ENCODE measurements at regions not wholly inside any gene's neighbourhood (a gene's known extent, or its start where the extent isn't known, plus 50 kb on each side); places are given as distances from the start of the nearest gene placed in this dataset.

DNA sequence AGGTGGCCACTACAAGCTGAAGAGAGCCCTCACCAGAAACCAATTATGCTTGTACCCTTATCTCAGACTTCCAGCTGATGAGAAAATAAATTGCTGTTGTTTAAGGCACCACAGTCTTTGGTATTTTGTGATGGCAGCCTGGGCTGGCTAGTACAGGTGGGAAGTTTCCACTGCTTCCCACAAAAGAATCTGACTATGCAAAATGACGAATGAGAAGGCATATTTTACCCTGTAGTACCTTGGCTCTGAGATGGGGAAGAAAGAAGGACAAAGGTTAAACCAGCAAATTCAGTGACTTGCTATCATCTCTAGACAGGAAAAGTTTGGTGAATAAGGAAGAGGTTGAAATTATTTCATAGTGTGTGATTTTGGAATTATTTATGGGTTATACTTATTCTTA lies 112.8 kb upstream of the ELL2 start:
- no peak for FAIRE-seq
- DNase-seq (ENCODE audit: low spot score) = no peak

DNA sequence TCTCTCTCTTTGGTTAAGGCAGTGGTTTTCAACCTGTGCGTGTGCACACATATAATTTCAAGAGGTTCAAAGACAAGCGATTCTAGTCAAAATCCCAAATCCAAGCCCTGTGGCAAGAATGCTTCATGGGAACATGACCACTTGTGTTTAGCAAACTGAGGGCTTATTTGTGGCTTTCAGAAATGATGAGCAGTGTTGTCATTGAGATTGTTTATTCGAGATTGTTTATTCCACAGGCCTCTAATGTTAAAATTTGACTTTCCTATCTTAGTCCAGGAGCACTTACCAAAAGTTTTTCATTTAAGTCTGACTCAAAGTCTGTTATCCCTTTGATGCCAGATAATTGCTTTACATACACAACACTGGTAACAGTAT lies 111.1 kb upstream of the ELL2 start:
- DNase-seq (ENCODE audit: low spot score) (no peak), FAIRE-seq (no peak)

- no peak for DNase-seq (ENCODE audit: low spot score)
- no peak for FAIRE-seq
Measured at GRCh38 chr5:96072138-96072790, 110.6 kb upstream of the ELL2 start.

DNA sequence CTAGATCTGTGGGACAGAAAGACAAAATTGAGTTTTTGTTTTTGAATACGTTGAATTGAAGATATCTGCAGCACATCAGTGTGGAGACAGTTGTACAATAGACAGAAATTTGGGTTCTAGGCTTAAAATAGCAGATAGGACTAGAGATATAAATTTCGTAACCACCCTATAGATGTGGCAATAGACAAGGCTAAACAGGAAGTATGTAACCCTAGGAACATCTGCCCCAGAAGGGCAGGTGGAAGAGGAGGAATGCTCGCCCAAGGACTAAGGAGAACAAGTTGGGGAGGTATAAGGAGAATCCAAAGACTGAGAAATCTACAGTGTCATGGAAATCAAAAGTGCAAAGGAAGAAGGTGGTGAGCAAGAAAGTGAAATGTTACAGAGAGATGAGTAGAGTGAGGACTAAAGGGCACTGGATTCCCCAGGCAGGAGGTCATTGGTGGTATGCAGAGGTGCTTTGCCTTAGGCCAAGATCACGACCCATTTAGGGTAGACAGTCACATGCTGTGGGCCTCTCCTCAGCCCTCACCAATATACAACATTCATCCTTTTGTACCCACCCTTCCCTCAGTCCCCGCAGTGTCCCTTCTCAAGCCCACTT lies 109.1 kb upstream of the ELL2 start:
- FAIRE-seq (no peak), DNase-seq (ENCODE audit: low spot score) (no peak)

GRCh38 chr5:96067894-96068614 lies 106.4 kb upstream of the ELL2 start:
- DNase-seq (ENCODE audit: low spot score) (peak; percentile 93), FAIRE-seq (peak; percentile 83)

GRCh38 chr5:96067251-96067650 lies 105.6 kb upstream of the ELL2 start:
- FAIRE-seq (no peak), DNase-seq (ENCODE audit: low spot score) (no peak)

GRCh38 chr5:96066386-96066719 lies 104.7 kb upstream of the ELL2 start:
- DNase-seq (ENCODE audit: low spot score) (no peak), FAIRE-seq (no peak)

GRCh38 chr5:96065685-96066385 lies 104.2 kb upstream of the ELL2 start:
- DNase-seq (ENCODE audit: low spot score) (no peak), FAIRE-seq (no peak)

- no peak for FAIRE-seq
Measured at GRCh38 chr5:96064877-96065276, 103.2 kb upstream of the ELL2 start.

GRCh38 chr5:96062836-96063235 lies 101.2 kb upstream of the ELL2 start:
- no peak for DNase-seq (ENCODE audit: low spot score)
- FAIRE-seq = no peak

More at GRCh38 chr5:96064877-96065276, 103.2 kb upstream of the ELL2 start:
- DNase-seq (ENCODE audit: low spot score) = no peak

GRCh38 chr5:96058084-96058483 lies 96.4 kb upstream of the ELL2 start:
- DNase-seq (ENCODE audit: low spot score) = no peak
- FAIRE-seq = no peak

DNA sequence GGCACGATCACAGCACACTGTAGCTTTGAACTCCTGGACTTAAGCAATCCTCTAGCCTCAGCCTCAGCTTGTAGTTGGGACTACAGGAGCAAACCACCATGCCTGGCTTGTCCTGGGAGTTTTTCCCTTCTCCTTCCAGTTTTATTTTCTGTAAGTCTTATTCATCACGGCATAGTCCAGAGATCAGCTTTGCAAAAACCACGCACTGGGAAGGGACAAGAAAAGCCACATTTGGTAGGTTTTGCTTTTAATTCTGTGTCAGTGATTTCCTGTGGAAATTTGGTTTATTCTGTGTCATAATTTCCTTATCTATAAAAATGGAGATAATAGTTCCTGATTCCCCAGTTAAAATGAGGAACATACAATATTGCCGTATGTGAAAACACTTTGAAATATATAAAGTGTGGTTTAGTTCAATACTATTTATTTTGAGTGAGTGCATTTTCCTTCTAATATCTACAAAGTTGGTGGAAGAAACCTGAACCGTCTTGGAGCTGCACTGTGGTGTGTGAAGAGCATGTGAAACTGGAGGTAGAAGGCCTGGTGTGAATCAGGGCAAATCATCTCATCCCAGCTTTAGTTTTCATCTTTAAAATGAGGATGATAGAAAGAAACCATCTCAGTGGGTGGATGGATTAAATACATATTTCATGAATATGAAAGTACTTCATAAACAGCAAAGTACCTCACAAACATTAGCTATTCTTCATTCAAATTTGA lies 92.8 kb upstream of the ELL2 start:
- FAIRE-seq (no peak), DNase-seq (ENCODE audit: low spot score) (no peak)

- no peak for FAIRE-seq
Measured at GRCh38 chr5:96053063-96053735, 91.5 kb upstream of the ELL2 start.

GRCh38 chr5:96052374-96052773 lies 90.7 kb upstream of the ELL2 start:
- DNase-seq (ENCODE audit: low spot score) = no peak
- FAIRE-seq = no peak

More at GRCh38 chr5:96053063-96053735, 91.5 kb upstream of the ELL2 start:
- no peak for DNase-seq (ENCODE audit: low spot score)

GRCh38 chr5:96051401-96051830 lies 89.8 kb upstream of the ELL2 start:
- DNase-seq (ENCODE audit: low spot score) (no peak), FAIRE-seq (no peak)

- FAIRE-seq (no peak), DNase-seq (ENCODE audit: low spot score) (no peak)
Measured at GRCh38 chr5:96050273-96050880, 88.7 kb upstream of the ELL2 start.

DNA sequence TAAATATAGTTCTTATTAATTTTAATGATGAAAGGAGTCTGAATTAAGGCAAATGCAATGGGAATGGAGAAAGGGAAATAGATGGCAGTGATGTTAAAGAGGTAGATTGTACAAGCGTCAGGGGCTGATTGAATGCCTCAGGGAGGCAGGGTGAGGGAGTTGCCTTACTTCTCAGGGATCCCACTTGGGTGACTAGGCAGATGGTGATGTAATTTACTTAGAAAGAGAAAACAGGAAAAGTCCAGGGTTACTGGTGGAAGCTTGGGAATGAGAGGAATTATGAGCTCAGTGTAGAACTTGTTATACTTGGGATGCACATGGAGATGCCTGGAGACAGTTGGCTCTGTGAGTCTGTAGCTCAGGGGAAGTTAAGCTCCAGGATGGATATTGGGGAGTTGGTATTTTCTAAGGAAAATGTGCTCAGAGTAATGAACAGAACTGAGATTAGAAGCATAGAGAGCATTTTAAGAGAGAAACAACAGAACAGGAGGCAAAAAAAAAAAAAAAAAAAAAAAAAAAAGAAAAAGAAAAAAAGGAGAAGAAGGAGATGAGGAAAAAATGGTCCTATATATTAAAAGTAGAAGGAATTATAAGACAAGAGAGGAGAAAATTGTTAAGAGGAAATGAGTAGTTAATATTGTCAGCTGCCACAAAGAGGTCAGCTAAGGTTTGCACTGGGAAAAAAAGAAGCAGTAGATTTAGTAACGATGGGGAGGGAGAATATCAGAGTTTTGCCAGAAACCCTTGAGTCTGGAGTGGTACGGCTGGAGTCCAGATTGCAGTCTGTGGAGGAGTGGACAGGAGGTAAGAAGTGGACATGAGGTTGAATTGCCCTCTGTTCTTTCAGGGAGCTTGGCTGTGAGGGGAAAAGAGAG lies 88.0 kb upstream of the ELL2 start:
- FAIRE-seq (no peak), DNase-seq (ENCODE audit: low spot score) (peak; percentile 62)

DNA sequence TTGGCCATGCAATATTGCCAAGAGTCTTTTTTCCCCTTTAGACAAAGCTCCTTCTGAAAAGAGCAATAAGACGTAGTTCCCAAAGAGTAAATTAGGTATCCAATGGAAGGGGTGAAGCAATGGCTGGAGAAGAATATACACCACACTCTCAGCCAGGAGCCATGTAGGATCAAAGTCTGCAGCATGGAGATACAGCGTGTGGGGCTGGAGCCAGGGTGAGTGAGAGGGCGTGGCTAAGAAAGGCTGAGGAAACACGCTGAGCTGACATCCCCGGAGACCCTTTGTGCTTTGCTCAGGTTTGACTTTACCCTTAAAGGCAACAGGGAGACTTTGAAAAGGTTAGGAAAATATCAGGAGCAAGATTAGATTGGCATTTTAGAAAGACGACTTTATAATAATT lies 87.1 kb upstream of the ELL2 start:
- FAIRE-seq = no peak

DNA sequence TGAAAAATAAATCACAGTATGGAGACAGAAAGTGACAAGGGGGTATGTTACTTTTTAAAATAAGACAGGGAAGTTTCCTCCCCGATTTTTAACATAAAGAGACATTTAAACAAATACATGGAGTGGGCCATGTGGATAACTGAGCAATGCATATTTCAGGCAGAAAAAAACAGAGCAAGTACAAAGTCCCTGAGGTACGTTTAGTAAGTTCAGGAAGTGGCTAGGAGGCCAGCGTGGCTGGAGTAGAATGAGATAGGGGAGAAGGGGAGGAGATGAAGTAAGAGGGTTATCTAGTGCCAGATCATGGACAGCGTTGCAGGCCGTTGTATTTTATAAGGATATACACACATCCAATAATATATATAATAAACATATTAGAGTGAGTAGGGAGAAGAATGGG lies 84.2 kb upstream of the ELL2 start:
- DNase-seq (ENCODE audit: low spot score) = no peak
- no peak for FAIRE-seq

More for the DNA sequence above, 87.1 kb upstream of the ELL2 start:
- DNase-seq (ENCODE audit: low spot score) = no peak

- DNase-seq (ENCODE audit: low spot score) (no peak), FAIRE-seq (no peak)
Measured at GRCh38 chr5:96043446-96043845, 81.8 kb upstream of the ELL2 start.

Measured in RCC 7860 (cell line).